PC-9 (cell line): ENCODE measurements at regions not wholly inside any gene's neighbourhood (a gene's known extent, or its start where the extent isn't known, plus 50 kb on each side); places are given as distances from the start of the nearest gene placed in this dataset.

Experiments
- EZH2 ChIP-seq: fragments of 200-600 bp; sonication (generic); IDR thresholded peaks from 2 replicates; pipeline ENCODE4 v1.8.0; 2017; ENCODE audit warnings: antibody characterized with exemption, low read depth
- TF ChIP-seq, protein P1 (sequence below): fragments of 200-600 bp; sonication (generic); conservative IDR thresholded peaks from 2 replicates; pipeline ENCODE4 v1.6.1; 2017; ENCODE audit warnings: mixed run types, antibody characterized with exemption, mild to moderate bottlenecking, moderate library complexity

DNA sequence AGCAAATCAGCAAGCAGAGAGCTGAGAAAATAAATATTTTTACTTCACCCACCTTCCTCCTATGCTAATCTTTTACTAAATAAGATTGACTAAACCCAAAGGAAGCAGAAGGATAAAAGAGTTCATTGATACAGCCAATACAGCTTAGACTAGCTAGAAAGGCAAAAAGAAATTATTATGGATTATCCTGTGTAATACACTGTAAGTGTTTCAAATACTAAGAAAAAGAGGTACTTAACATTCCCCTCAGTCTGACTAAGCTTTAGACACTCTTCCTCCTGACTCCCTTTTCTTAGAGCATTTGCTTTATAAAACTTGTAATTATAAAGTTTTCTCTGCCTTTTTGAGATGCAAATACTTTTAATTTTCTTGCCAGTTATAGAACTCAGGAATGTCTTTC, 848.9 kb upstream of the CADM2 start:
- TF ChIP-seq, protein P1, sequence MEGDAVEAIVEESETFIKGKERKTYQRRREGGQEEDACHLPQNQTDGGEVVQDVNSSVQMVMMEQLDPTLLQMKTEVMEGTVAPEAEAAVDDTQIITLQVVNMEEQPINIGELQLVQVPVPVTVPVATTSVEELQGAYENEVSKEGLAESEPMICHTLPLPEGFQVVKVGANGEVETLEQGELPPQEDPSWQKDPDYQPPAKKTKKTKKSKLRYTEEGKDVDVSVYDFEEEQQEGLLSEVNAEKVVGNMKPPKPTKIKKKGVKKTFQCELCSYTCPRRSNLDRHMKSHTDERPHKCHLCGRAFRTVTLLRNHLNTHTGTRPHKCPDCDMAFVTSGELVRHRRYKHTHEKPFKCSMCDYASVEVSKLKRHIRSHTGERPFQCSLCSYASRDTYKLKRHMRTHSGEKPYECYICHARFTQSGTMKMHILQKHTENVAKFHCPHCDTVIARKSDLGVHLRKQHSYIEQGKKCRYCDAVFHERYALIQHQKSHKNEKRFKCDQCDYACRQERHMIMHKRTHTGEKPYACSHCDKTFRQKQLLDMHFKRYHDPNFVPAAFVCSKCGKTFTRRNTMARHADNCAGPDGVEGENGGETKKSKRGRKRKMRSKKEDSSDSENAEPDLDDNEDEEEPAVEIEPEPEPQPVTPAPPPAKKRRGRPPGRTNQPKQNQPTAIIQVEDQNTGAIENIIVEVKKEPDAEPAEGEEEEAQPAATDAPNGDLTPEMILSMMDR: no peak
- no peak for TF ChIP-seq EZH2
